NCI-H2081 treated with DMSO at 0.1 percent for 48 hours (cell line): ENCODE measurements at regions not wholly inside any gene's neighbourhood (a gene's known extent, or its start where the extent isn't known, plus 50 kb on each side); places are given as distances from the start of the nearest gene placed in this dataset.
A peak's percentile ranks its signal among the peaks of the same experiment; 100 is the strongest.
"Not testable (repeated sequence)": the region's sequence is repeated elsewhere in the genome, so short reads cannot be mapped to it uniquely, and the experiment has no call there.

Experiments used
- DNase-seq: peaks from one replicate; lab custom pipeline; 2025; lab: John Stamatoyannopoulos, UW

- DNase-seq: no peak
Observed at GRCh38 chr15:26125664-26126063, 262.5 kb upstream of the ATP10A start.

DNA sequence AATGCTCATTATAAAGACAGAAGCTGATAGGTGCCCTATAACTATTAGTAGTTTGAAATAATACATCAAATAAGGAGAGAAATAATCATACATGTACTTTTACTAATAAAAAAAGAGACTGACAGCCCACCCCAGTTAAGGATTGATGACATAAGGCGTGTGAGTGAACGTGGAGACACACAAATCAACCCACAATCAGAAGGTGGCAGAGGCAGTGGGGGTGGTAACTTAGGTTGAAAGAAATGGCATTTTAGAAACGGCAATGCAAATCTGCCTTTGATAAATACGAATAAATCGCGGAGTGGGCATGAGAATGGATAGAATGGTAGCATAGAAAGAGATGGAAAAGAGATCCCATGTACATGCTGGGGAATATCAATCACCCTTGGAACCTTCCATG, 256.2 kb upstream of the ATP10A start:
- no peak for DNase-seq

DNA sequence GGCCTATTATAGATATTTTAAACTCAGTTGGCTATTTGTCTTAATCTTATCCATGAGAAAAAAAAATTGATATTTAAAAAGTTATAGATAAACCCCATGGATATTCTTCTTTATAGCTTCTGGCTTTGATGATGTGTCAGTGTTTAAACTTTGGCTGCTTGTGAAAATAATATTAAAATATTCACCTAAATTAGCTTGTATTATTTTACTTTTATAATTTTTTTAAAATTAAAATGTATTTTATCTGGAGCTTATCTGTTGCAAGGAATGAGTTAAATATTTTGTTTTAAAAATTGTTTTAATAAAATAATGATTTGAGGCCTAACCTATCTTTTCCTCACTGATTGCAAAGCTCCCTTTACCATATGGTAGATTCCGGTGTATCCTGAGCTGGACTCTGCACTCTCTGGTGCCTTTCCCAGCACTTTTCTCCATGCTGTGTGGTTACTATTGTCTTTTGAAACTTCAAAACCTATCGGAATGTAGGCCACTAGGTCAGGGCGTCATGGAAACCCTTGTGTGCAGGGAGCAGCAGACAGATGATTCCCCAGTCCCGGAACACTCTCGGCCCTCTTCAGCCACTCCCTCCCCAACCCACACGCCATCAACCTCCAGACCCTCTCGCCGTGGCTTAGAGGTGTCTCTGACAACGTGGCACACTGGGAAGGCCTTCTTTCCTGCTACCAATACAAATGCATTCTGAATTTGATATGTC, 252.3 kb upstream of the ATP10A start:
- no peak for DNase-seq

DNA sequence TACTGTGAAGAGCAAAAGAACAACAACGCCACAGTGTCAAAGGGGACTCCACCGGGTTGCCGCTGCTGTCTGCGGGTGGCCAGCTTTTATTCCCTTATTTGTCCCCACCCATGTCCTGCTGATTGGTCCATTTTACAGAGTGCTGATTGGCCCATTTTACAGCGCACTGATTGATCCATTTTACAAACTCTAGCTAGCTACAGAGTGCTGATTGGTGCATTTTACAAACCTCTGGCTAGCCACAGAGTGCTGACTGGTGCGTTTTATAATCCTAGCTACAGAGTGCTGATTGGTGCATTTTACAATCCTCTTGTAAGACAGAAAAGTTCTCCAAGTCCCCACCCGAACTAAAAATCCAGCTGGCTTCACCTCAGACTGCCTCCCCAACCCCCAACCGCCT, 251.0 kb upstream of the ATP10A start:
- DNase-seq: not testable (repeated sequence)

DNA sequence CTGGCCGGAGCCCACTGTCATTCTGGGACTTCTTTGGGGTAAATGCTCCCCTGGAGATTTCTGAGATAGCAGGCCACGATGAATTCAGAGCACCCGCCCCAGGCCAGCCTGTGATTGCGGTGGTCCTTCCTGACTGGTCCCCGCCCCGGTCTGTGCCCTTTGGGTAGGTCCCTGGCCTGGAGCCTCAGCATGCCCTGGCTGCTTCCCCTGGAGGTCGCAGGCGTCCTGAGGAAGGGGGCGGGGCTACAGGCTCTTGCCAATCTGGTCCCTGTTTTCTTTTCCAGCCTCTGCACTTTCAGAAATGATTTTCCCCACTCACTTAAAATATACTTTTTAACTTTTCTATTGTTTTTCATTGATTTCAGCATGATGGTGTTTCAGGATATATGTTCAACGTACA, 250.2 kb upstream of the ATP10A start:
- no peak for DNase-seq

- DNase-seq: no peak
Observed at GRCh38 chr15:26109203-26109602, 246.1 kb upstream of the ATP10A start.

GRCh38 chr15:26106556-26106955, 243.4 kb upstream of the ATP10A start:
- DNase-seq: no peak

GRCh38 chr15:26103002-26103404, 239.9 kb upstream of the ATP10A start:
- DNase-seq: no peak

DNA sequence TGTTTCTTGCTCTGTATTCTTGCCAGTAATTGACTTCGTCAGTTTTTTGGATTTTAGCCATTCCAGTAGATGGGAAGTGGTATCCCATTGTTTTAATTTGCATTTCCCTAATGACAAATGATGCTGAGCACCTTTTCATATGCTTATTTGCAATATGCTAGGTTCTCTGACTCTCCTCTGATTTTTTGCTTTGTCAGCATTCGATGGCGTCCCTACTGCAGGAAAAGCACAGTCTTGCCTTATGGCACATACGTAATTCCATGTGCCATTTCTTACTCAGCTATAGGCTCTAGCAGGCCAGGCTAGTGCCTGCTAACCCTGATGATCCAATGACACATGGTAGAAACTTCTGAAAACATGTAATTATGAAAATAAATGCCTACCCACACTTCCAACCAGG, 239.2 kb upstream of the ATP10A start:
- DNase-seq: no peak

- DNase-seq: no peak
Observed at GRCh38 chr15:26101443-26101842, 238.3 kb upstream of the ATP10A start.

DNA sequence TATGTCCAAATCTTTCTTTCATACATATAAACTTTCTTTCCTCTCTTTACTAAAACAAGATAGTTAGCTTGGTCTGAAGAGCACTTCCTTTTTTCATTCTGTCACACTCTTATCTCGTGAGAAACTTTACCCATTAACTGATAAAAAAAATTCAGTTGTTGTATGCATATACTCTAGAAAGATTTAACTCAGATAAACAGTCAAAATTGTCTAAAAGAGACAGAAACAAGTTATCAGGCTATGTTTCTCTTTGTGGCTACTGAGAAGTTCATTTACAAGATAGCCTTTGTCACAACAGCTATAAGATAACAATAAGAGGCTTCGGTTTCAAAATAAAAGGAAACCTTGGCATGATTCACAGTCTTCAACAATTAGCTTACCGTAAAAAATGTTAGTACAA, 235.7 kb upstream of the ATP10A start:
- no peak for DNase-seq

DNA sequence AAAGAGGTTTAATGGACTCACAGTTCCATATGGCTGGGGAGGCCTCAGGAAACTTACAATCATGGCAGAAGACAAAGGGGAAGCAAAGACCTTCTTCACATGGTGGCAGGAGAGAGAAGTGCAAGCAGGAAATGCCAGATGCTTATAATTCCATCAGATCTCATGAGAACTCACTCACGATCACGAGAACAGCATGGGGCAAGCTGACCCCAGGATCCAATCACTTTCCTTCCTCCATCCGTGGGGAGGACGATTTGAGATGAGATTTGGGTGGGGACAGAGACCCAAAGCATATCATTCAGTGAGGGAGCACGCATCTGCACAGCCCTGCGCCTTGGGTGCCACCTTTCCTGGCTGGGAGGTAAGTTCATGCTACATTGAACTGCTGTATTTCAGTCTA, 234.1 kb upstream of the ATP10A start:
- DNase-seq: no peak

DNA sequence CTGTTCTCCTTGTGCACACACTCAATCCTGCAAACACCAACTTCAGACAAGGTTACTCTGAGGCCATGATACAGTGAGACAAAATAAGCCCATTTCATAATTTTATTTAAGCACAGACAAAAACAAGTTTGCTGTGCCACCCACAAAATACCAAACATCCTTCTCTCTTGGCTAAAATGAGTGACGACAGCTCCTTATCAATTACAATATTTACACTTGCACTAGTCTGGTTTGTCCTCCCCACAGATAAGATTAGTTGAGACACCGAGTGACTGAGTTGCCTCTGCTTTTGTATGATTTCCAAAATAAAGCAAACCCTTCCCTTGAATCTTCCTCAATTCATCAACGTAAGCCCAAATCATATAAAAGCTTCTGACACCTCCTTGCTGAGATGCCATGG, 233.5 kb upstream of the ATP10A start:
- DNase-seq: no peak

GRCh38 chr15:26095710-26096330, 232.7 kb upstream of the ATP10A start:
- no peak for DNase-seq

GRCh38 chr15:26091184-26091583, 228.1 kb upstream of the ATP10A start:
- no peak for DNase-seq

DNA sequence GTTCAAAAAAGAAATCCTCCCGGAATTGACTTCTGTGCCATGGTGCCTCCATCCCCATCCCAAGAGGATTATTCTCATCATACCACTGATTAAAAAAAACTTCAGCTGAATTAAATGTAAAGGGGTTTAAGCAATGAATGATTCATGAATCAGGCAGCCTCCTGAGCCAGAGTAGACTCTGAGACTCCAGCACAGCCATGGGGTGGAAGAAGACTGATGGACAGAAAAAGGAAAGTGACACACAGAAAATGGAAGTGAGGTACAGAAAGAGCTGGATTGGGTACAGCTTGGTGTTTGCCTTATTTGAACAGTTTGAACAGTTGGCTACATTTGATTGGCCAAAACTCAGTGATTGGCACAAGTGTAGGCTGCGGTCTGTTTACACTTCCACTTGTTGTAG, 224.8 kb upstream of the ATP10A start:
- DNase-seq: no peak

DNA sequence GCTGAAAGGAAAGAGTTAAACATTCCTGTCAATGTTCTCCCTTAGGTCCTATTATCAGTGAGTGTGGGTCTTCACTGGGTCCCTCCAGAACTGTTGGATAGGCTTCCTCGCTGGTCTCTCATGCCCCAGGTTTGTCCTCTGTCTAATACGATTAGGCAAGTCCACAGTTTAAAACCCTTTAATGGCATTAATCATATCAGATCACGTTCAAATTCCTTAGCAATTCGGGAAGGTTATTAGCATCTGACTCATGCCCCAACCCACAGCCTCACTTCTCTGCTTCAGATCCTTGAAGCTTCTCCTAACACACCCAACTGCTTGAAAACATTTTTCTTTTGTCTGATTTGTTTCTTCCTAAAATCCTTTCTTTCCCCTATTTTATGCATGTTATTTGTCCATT, 224.3 kb upstream of the ATP10A start:
- DNase-seq: no peak

- DNase-seq: no peak
Observed at GRCh38 chr15:26084771-26085170, 221.6 kb upstream of the ATP10A start.

- DNase-seq: no peak
Observed at GRCh38 chr15:26083896-26084295, 220.8 kb upstream of the ATP10A start.

DNA sequence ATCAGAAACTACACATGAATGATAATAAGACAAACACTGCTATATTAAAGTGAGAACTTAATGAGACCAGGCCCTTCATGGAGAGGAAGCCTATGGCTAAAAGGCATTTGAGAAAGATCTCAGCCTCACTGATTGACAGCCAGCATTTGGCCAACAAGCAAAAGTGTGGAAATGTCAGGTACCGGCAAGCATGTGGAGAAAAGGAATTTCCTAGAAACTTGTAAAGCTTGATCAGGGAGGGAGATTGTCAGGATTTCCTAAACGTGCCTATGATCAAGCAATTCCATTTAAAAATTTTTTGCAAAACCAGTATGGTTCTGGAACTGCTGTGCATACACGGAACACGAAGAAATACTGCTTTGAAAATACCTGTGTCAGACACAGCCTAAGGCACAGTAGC, 220.3 kb upstream of the ATP10A start:
- DNase-seq: no peak

GRCh38 chr15:26082221-26083109, 219.3 kb upstream of the ATP10A start:
- DNase-seq: peak; percentile 90

DNA sequence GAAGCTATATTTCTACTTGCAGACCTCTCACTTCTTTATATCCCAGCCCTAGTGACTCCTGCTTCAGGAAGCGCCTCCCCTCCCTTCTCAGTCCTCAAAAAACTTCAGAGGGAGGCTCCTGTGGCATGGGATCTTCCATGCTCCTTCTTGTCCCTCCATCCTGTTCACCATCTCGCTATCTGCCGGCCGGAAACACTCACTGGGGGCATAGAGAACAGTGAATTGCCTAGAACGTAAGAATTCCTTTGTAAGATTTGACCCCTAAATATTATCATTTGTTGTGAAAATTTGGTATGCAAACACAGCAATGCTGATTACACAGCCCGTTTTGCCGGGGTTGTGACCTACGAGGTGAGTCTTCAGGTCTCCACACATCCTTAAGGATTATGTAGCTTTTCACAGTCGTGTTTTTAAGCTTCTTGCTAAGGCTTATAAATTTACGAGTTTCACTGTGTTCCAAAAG, 218.7 kb upstream of the ATP10A start:
- no peak for DNase-seq

DNA sequence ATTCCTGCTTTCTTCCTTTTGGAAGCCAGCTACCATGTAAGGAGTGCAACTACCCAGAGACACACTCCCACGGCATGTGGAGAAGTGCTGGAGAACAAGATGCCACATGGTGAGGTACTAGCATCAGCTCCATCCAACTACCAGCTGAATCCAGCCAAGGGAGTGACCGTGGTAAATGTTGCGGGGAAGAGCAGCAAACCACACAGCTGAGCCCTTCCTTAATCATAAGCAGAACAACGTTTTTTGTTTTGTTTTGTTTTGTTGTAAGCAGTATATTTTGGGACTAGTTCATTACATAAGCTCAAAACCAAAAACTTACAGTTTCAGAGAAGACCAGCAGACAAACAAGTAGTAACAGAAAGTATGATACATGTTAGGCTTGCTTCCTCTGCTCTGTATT, 212.6 kb upstream of the ATP10A start:
- no peak for DNase-seq
